Cardiac fibroblast (primary cell): ENCODE measurements at regions not wholly inside any gene's neighbourhood (a gene's known extent, or its start where the extent isn't known, plus 50 kb on each side); places are given as distances from the start of the nearest gene placed in this dataset.
A peak's percentile ranks its signal among the peaks of the same experiment; 100 is the strongest.
"Not testable (repeated sequence)": the region's sequence is repeated elsewhere in the genome, so short reads cannot be mapped to it uniquely, and the experiment has no call there.

ENCODE experiments used
- DNase-seq, 2 donors: peaks; one replicate each; pipeline versions ENCODE4 v3.0.0 to v3.0.0-alpha.2; 2010; ENCODE audit warnings: low read depth in 2 of 2
- H3K4me3 ChIP-seq, 2 donors: replicated peaks in 1 of 2; 1 replicate in 1 of 2; 2 replicates in 1 of 2; pipeline ENCODE4 v1.5.1; 2011; ENCODE audit warnings: low read depth in 2 of 2, low read length in 2 of 2, mild to moderate bottlenecking in 2 of 2, moderate library complexity in 1 of 2
- CTCF ChIP-seq: IDR thresholded peaks from one replicate; pipeline ENCODE4 v1.5.1; 2011; ENCODE audit warnings: low read depth, mild to moderate bottlenecking, low read length, inconsistent platforms

DNA sequence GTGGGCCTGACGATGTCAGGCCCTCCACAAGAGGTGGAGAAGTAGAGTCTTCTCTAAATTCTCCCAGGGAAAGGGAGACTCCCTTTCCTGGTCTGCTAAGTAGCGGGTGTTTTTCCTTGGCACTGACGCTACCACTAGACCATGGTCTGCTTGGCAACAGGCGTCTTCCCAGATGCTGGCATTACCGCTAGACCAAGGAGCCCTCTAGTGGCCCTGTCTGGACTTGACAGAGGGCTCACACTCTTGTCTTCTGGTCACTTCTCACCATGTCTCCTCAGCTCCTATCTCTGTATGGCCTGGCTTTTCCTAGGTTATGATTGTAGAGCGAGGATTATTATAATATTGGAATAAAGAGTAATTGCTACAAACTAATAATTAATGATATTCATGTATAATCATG is 51.1 kb upstream of the RASSF6 start:
- peak; percentile 1 for TF ChIP-seq CTCF
- DNase-seq: not testable (repeated sequence)

GRCh38 chr4:73673286-73673685 is 53.0 kb upstream of the RASSF6 start:
- no peak for TF ChIP-seq CTCF
- peak in 1 of 2 donors; percentile 48 for DNase-seq
- H3K4me3 ChIP-seq: no peak overlapping the region

More for the DNA sequence above, 51.1 kb upstream of the RASSF6 start:
- H3K4me3 ChIP-seq: not testable (repeated sequence)

- DNase-seq: peak; percentile 37 to 51
- H3K4me3 ChIP-seq: no peak overlapping the region
- TF ChIP-seq CTCF: no peak
These were observed 54.2 kb upstream of the RASSF6 start for GRCh38 chr4:73674451-73674919.

GRCh38 chr4:73675623-73676022 is 55.4 kb upstream of the RASSF6 start:
- no peak for DNase-seq
- no peak for TF ChIP-seq CTCF
- H3K4me3 ChIP-seq: no peak overlapping the region

- no peak overlapping the region for H3K4me3 ChIP-seq
- no peak for DNase-seq
- no peak for TF ChIP-seq CTCF
These were observed 55.9 kb upstream of the RASSF6 start for GRCh38 chr4:73676136-73676535.

GRCh38 chr4:73676861-73677323 is 56.7 kb upstream of the RASSF6 start:
- H3K4me3 ChIP-seq: no peak overlapping the region
- peak; percentile 65 to 77 for DNase-seq
- TF ChIP-seq CTCF: no peak

- H3K4me3 ChIP-seq: no peak overlapping the region
- DNase-seq: peak; percentile 62 to 65
- no peak for TF ChIP-seq CTCF
These were observed 59.6 kb upstream of the RASSF6 start for GRCh38 chr4:73679836-73680235.
